ENCODE measurements at regions not wholly inside any gene's neighbourhood (a gene's known extent, or its start where the extent isn't known, plus 50 kb on each side); places are given as distances from the start of the nearest gene placed in this dataset.

GRCh38 chr15:31151301-31152233 is 50.0 kb upstream of the TRPM1 start:
- no peak for DNase-seq

- DNase-seq, result no peak
Measured at GRCh38 chr15:31153531-31153930, 52.0 kb upstream of the TRPM1 start.

GRCh38 chr15:31155151-31155550 is 53.6 kb upstream of the TRPM1 start:
- no peak for DNase-seq

- DNase-seq, result no peak
Measured at GRCh38 chr15:31156226-31156625, 54.7 kb upstream of the TRPM1 start.

- DNase-seq, result no peak
Measured at GRCh38 chr15:31156808-31157207, 55.3 kb upstream of the TRPM1 start.

- DNase-seq, result no peak
Measured at GRCh38 chr15:31157644-31158069, 56.1 kb upstream of the TRPM1 start.

GRCh38 chr15:31158858-31159569 is 57.5 kb upstream of the TRPM1 start:
- DNase-seq, result no peak

- DNase-seq, result no peak
Measured at GRCh38 chr15:31159837-31160236, 58.3 kb upstream of the TRPM1 start.

- DNase-seq, result no peak
Measured at GRCh38 chr15:31160297-31160696, 58.8 kb upstream of the TRPM1 start.

GRCh38 chr15:31160740-31161495 is 59.4 kb upstream of the TRPM1 start:
- DNase-seq, result no peak

GRCh38 chr15:31161951-31162350 is 60.4 kb upstream of the TRPM1 start:
- DNase-seq, result no peak

GRCh38 chr15:31162721-31163510 is 61.4 kb upstream of the TRPM1 start:
- no peak for DNase-seq

- no peak for DNase-seq
Measured at GRCh38 chr15:31163769-31164572, 62.4 kb upstream of the TRPM1 start.

GRCh38 chr15:31164573-31164912 is 63.0 kb upstream of the TRPM1 start:
- DNase-seq, result no peak

- DNase-seq, result no peak
Measured at GRCh38 chr15:31169558-31169957, 68.0 kb upstream of the TRPM1 start.

GRCh38 chr15:31171731-31172130 is 70.2 kb upstream of the TRPM1 start:
- no peak for DNase-seq

GRCh38 chr15:31172606-31173005 is 71.1 kb upstream of the TRPM1 start:
- DNase-seq, result no peak

GRCh38 chr15:31173790-31174450 is 72.4 kb upstream of the TRPM1 start:
- DNase-seq, result no peak

- no peak for DNase-seq
Measured at GRCh38 chr15:31175484-31175883, 74.0 kb upstream of the TRPM1 start.

GRCh38 chr15:31177951-31178350 is 76.4 kb upstream of the TRPM1 start:
- DNase-seq, result no peak

GRCh38 chr15:31178705-31179104 is 77.2 kb upstream of the TRPM1 start:
- DNase-seq, result no peak
